Vagina (tissue), 2 donors: ENCODE measurements at regions not wholly inside any gene's neighbourhood (a gene's known extent, or its start where the extent isn't known, plus 50 kb on each side); places are given as distances from the start of the nearest gene placed in this dataset.

Experiments
- DNase-seq, 2 donors: peaks; one replicate each; pipeline ENCODE4 v3.0.0-alpha.2; 2017; ENCODE audit errors: extremely low spot score in 2 of 2
- H3K27ac ChIP-seq: fragments of 200-600 bp; sonication (generic); one replicate; pipeline ENCODE4 v1.5.1; 2019
- H3K27me3 ChIP-seq: fragments of 200-600 bp; sonication (generic); one replicate; pipeline ENCODE4 v1.5.1; 2019
- H3K36me3 ChIP-seq, 2 donors: fragments of 200-600 bp; sonication (generic); one replicate each; pipeline ENCODE4 v1.5.1; 2017 to 2019
- H3K4me1 ChIP-seq: fragments of 200-600 bp; sonication (generic); one replicate; pipeline ENCODE4 v1.5.1; 2019
- H3K4me3 ChIP-seq, 2 donors: fragments of 200-600 bp; sonication (generic); 1 replicate in 1 of 2; 2 replicates in 1 of 2; pipeline ENCODE4 v1.5.1; 2016 to 2019
- H3K9me3 ChIP-seq: fragments of 200-600 bp; sonication (generic); one replicate; pipeline ENCODE4 v1.5.1; 2019
- POLR2A ChIP-seq, 2 donors: fragments of 450-650 bp; IDR thresholded peaks; one replicate each; pipeline ENCODE4 v1.6.1; 2017; ENCODE audit warnings: antibody characterized with exemption in 2 of 2, mild to moderate bottlenecking in 2 of 2, moderate library complexity in 2 of 2
- POLR2AphosphoS5 ChIP-seq, 2 donors: sonication (generic); formaldehyde crosslinking; IDR thresholded peaks; one replicate each; pipeline ENCODE4 v1.9.0; 2017; ENCODE audit warnings: antibody characterized with exemption in 2 of 2, mild to moderate bottlenecking in 2 of 2, low read depth in 1 of 2; ENCODE audit not compliant: insufficient read depth in 1 of 2
- intact Hi-C: fragments of 100-400 bp; cut with DNase I; formaldehyde crosslinking; loops from one replicate; pipeline ENCODE4 v1.15.1; 2023
- TF ChIP-seq, protein P1 (sequence below), 3 experiments: fragments of 450-650 bp in 2 of 3; fragments of 200-600 bp in 1 of 3; sonication (generic) in 1 of 3; IDR thresholded peaks; one replicate each; pipeline ENCODE4 v1.5.1; 2017 to 2019; ENCODE audit warnings: antibody characterized with exemption in 3 of 3, mild to moderate bottlenecking in 2 of 3, moderate library complexity in 2 of 3

DNA sequence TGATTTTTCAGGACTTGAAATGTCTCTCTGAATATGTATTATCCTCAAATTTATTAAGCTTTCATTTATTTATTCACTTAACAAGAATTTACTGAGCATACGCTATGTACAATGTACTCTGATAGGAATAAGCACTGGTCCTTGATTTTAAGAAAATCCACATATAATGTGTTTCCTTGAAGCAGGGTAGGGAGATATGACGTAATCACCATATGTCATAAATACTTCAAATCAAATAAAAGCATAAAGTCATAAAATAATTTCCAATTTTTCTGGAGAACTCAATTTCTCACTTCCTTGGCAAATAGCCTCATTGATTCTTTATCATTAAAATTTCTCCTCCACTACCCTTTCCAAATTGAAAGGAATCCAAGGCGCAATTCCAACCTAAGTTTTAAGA is 177.8 kb upstream of the GAP43 start:
- H3K9me3 ChIP-seq: no peaks in the 10 kb centered on the region
- no peaks in the 10 kb centered on the region for H3K36me3 ChIP-seq
- no peaks in the 10 kb centered on the region for H3K27me3 ChIP-seq
- H3K27ac ChIP-seq: no peak overlapping the region
- intact Hi-C loops: no loop called here
- no peak overlapping the region for H3K4me3 ChIP-seq
- H3K4me1 ChIP-seq: no peaks in the 10 kb centered on the region
- TF ChIP-seq, protein P1, sequence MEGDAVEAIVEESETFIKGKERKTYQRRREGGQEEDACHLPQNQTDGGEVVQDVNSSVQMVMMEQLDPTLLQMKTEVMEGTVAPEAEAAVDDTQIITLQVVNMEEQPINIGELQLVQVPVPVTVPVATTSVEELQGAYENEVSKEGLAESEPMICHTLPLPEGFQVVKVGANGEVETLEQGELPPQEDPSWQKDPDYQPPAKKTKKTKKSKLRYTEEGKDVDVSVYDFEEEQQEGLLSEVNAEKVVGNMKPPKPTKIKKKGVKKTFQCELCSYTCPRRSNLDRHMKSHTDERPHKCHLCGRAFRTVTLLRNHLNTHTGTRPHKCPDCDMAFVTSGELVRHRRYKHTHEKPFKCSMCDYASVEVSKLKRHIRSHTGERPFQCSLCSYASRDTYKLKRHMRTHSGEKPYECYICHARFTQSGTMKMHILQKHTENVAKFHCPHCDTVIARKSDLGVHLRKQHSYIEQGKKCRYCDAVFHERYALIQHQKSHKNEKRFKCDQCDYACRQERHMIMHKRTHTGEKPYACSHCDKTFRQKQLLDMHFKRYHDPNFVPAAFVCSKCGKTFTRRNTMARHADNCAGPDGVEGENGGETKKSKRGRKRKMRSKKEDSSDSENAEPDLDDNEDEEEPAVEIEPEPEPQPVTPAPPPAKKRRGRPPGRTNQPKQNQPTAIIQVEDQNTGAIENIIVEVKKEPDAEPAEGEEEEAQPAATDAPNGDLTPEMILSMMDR (IDR thresholded peaks at IDR 0.05): no peak
- no peak for TF ChIP-seq POLR2A (IDR thresholded peaks at IDR 0.05)
- no peak for TF ChIP-seq POLR2AphosphoS5 (IDR thresholded peaks at IDR 0.05; ENCODE audit: insufficient read depth in 1 of 2, low read depth in 1 of 2)
- no peak for DNase-seq

- no peaks in the 10 kb centered on the region for H3K36me3 ChIP-seq
- H3K27ac ChIP-seq: no peak overlapping the region
- TF ChIP-seq POLR2AphosphoS5 (IDR thresholded peaks at IDR 0.05; ENCODE audit: insufficient read depth in 1 of 2, low read depth in 1 of 2) (no peak), POLR2A (IDR thresholded peaks at IDR 0.05) (no peak)
- TF ChIP-seq, protein P1 (IDR thresholded peaks at IDR 0.05): no peak
- no peak for DNase-seq
- intact Hi-C loops: no loop called here
- H3K27me3 ChIP-seq: no peaks in the 10 kb centered on the region
- H3K4me3 ChIP-seq: no peak overlapping the region
- H3K9me3 ChIP-seq: no peaks in the 10 kb centered on the region
- H3K4me1 ChIP-seq: no peaks in the 10 kb centered on the region
These were observed 174.5 kb upstream of the GAP43 start for GRCh38 chr3:115448851-115449250.

DNA sequence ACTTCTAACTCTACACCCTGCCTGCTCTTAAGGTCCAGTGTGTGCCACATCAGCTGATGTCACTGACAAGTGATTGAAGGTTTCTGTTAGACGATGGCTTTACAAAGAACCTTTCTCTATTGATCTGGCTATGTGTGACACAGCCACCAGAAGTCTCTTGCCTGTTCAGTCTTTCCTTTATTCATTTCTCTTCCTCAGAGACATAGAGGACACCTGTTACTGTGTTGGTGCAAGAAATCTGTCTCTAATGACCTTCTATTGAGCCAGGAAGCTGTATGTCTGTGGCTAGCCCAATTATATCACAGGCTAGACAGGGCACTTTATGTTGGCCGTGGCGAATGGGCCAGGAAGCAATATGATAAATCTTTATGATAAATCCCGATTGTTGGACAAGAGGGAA is 173.3 kb upstream of the GAP43 start:
- Histone ChIP-seq H3K4me1 (no peaks in the 10 kb centered on the region), H3K9me3 (no peaks in the 10 kb centered on the region), H3K27ac (no peak overlapping the region), H3K36me3 (no peaks in the 10 kb centered on the region), H3K27me3 (no peaks in the 10 kb centered on the region), H3K4me3 (no peak overlapping the region)
- no peak for DNase-seq
- TF ChIP-seq POLR2A (IDR thresholded peaks at IDR 0.05) (no peak), POLR2AphosphoS5 (IDR thresholded peaks at IDR 0.05; ENCODE audit: insufficient read depth in 1 of 2, low read depth in 1 of 2) (no peak)
- TF ChIP-seq, protein P1 (IDR thresholded peaks at IDR 0.05): no peak
- intact Hi-C loops: no loop called here

DNA sequence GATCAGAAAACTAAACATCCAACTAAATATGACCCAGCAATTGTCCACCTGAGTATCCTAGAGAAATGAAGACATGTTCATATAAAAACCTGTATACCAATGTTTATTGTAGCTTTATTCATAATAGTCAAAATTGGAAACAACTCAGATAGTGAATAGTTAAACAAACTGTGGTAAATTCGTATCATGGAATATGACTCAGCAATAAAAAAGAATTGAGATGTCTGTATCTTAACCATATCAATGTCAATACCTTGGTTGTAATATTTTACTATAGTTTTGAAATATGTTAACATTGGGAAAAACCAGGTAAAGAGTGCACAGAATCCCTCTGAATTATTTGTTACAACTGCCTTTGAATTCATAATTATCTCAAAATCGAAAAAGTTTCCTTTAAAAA is 159.3 kb upstream of the GAP43 start:
- no peak for DNase-seq
- Histone ChIP-seq H3K27me3 (no peaks in the 10 kb centered on the region), H3K27ac (no peak overlapping the region), H3K4me1 (no peaks in the 10 kb centered on the region), H3K36me3 (no peaks in the 10 kb centered on the region), H3K9me3 (no peaks in the 10 kb centered on the region), H3K4me3 (no peak overlapping the region)
- intact Hi-C loops: no loop called here
- TF ChIP-seq, protein P1 (IDR thresholded peaks at IDR 0.05): no peak
- TF ChIP-seq POLR2AphosphoS5 (IDR thresholded peaks at IDR 0.05; ENCODE audit: insufficient read depth in 1 of 2, low read depth in 1 of 2) (no peak), POLR2A (IDR thresholded peaks at IDR 0.05) (no peak)

DNA sequence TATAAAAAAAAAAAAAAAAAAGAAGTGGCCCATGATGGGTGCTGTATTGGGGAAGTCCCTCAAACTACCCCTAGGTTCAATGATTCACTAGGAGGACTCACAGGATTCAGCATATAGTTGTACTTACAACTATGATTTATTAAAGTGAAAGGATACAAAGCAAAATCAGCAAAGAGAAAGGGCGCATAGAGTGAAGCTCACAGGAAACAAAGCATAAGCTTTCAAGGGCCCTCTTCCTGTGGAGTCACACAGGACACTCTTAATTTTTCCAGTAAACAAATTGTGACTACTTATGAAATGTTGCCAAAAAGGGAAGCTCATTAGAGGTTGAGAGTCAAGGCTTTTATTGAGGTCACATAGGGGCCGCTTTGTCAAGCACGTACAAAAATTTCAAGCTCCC is 153.7 kb upstream of the GAP43 start:
- Histone ChIP-seq H3K27me3 (no peaks in the 10 kb centered on the region), H3K4me1 (no peaks in the 10 kb centered on the region), H3K9me3 (no peaks in the 10 kb centered on the region), H3K4me3 (no peak overlapping the region), H3K27ac (no peak overlapping the region), H3K36me3 (no peaks in the 10 kb centered on the region)
- intact Hi-C loops: no loop called here
- DNase-seq: no peak
- TF ChIP-seq, protein P1 (IDR thresholded peaks at IDR 0.05): no peak
- TF ChIP-seq POLR2AphosphoS5 (IDR thresholded peaks at IDR 0.05; ENCODE audit: insufficient read depth in 1 of 2, low read depth in 1 of 2) (no peak), POLR2A (IDR thresholded peaks at IDR 0.05) (no peak)
